Endometrium (tissue), 2 donors: ENCODE measurements at regions not wholly inside any gene's neighbourhood (a gene's known extent, or its start where the extent isn't known, plus 50 kb on each side); places are given as distances from the start of the nearest gene placed in this dataset.

Source experiments
- FAIRE-seq: peaks from 2 replicates; lab custom pipeline; 2012; peaks lifted over from hg19 to GRCh38; lab: Jason Lieb, UNC
- donor health status: control.
- donor health status: control.

GRCh38 chr12:114740448-114740847 is 56.5 kb upstream of the TBX3 start:
- no peak for FAIRE-seq

- no peak for FAIRE-seq
Measured at GRCh38 chr12:114738460-114739184, 54.6 kb upstream of the TBX3 start.

GRCh38 chr12:114735680-114736374 is 51.9 kb upstream of the TBX3 start:
- FAIRE-seq: no peak

GRCh38 chr12:114735011-114735410 is 51.0 kb upstream of the TBX3 start:
- no peak for FAIRE-seq

- FAIRE-seq: no peak
Measured at GRCh38 chr12:114733919-114734318, 49.9 kb upstream of the TBX3 start.
